ENCODE measurements at regions not wholly inside any gene's neighbourhood (a gene's known extent, or its start where the extent isn't known, plus 50 kb on each side); places are given as distances from the start of the nearest gene placed in this dataset.
A peak's percentile ranks its signal among the peaks of the same experiment; 100 is the strongest.

DNA sequence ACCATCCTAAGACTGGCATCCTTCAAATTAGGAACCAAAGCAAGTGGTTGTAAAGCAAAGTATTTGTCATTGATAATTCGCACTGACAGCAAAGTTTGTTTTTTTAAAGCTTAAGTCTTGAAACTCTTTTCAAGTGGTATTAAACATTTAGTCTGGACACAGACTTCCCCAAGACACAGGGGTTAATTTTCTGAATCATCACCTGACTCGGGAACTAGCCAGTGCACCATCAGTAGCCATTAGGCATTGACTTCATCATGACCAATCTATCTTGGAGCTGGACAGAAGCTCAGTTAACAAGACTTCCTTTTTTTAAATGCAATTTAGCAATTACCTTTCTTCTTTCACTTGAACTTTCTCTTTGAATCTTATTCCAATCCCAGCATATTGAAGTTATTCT lies 210.6 kb downstream of the ZNF365 start:
- no peak for DNase-seq (ENCODE audit: low read depth in 1 of 2, low spot score in 1 of 2)
- no peaks in the 10 kb centered on the region for H3K4me1 ChIP-seq (ENCODE audit: low read depth)
- H3K36me3 ChIP-seq, result no peaks in the 10 kb centered on the region
- TF ChIP-seq, protein P1, sequence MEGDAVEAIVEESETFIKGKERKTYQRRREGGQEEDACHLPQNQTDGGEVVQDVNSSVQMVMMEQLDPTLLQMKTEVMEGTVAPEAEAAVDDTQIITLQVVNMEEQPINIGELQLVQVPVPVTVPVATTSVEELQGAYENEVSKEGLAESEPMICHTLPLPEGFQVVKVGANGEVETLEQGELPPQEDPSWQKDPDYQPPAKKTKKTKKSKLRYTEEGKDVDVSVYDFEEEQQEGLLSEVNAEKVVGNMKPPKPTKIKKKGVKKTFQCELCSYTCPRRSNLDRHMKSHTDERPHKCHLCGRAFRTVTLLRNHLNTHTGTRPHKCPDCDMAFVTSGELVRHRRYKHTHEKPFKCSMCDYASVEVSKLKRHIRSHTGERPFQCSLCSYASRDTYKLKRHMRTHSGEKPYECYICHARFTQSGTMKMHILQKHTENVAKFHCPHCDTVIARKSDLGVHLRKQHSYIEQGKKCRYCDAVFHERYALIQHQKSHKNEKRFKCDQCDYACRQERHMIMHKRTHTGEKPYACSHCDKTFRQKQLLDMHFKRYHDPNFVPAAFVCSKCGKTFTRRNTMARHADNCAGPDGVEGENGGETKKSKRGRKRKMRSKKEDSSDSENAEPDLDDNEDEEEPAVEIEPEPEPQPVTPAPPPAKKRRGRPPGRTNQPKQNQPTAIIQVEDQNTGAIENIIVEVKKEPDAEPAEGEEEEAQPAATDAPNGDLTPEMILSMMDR (IDR thresholded peaks at IDR 0.05; ENCODE audit: low read depth, low read length), result no peak
- no peak overlapping the region for H3K4me3 ChIP-seq
- no peaks in the 10 kb centered on the region for H3K9me3 ChIP-seq (ENCODE audit: low read depth)
- H3K27me3 ChIP-seq, result peaks cover 1% of the 10 kb centered on the region
- no peak overlapping the region for H3K27ac ChIP-seq

DNA sequence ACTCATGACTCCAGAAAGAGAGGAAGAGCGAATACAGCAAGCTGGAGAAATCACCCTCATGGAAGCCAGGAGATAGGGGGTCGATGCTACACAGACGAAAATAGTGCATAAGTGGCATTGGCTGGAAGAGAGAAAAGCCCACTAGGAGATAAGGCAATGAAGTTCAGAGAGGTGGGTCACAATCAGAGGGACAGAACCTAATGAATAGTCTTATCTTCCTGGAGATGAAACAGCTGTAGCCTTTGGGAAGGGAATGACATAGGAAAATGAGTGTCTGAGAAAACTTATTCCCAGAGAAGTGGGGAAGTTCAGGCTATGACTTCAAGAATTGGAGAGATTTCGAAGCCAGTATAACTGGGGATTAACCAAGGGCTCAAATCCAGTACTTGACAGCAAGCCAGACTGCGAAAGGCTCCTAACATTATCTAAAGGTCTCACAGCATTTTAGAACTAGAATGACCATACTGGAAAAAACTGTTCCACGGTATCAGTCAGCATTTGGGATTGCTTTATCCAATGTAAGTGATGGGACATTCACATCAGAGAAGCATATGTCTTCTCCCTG lies 211.1 kb downstream of the ZNF365 start:
- TF ChIP-seq, protein P1 (IDR thresholded peaks at IDR 0.05; ENCODE audit: low read depth, low read length), result no peak
- no peaks in the 10 kb centered on the region for H3K36me3 ChIP-seq
- no peak overlapping the region for H3K4me3 ChIP-seq
- no peak overlapping the region for H3K27ac ChIP-seq
- H3K27me3 ChIP-seq, result peaks cover 5% of the 10 kb centered on the region
- H3K4me1 ChIP-seq (ENCODE audit: low read depth), result no peaks in the 10 kb centered on the region
- H3K9me3 ChIP-seq (ENCODE audit: low read depth), result no peaks in the 10 kb centered on the region
- peak in 1 of 2 donors; percentile 56 for DNase-seq (ENCODE audit: low read depth in 1 of 2, low spot score in 1 of 2)

DNA sequence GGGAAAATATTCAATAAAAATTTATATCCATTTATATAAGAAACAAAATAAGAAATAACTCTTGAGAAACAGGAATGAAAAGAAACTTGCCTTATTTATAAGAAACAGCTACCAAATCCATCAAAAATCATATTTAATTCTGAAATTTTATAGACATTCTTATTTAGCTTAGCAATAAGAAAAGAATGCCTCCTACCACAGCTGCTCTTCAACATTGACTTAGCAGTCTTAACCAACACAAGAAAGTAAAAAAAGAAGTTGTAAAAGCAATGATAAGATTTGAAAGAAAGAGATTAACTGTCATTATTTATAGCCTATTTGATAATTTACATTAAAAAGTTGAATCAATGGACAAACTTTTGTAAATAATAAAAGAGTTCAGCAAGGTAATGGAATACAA lies 212.8 kb downstream of the ZNF365 start:
- DNase-seq (ENCODE audit: low read depth in 1 of 2, low spot score in 1 of 2), result no peak
- Histone ChIP-seq H3K4me3 (no peak overlapping the region), H3K27ac (no peak overlapping the region)

DNA sequence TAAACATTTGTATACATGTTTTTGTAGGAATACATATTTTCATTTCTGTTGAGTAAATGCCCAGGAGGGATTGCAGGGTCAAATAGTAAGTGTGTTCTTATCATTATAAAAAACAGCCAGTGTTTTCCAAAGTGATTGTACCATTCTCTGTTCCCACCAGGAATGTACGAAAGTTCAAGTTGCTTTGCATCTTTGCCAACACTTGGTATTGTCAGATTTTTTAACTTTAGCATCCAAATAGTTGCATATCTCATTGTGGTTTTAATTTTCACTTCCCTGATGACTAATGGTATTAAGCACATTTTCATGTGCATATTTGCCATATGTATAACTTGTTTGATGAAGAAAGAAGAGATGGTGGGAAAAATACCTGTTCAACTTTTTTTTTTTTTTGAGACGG lies 213.9 kb downstream of the ZNF365 start:
- H3K27me3 ChIP-seq, result peaks cover 8% of the 10 kb centered on the region
- DNase-seq (ENCODE audit: low read depth in 1 of 2, low spot score in 1 of 2), result peak in 1 of 2 donors; percentile 2
- no peak overlapping the region for H3K4me3 ChIP-seq
- no peaks in the 10 kb centered on the region for H3K4me1 ChIP-seq (ENCODE audit: low read depth)
- H3K36me3 ChIP-seq, result no peaks in the 10 kb centered on the region
- TF ChIP-seq, protein P1 (IDR thresholded peaks at IDR 0.05; ENCODE audit: low read depth, low read length), result no peak
- no peaks in the 10 kb centered on the region for H3K9me3 ChIP-seq (ENCODE audit: low read depth)
- no peak overlapping the region for H3K27ac ChIP-seq

More for the DNA sequence above, 212.8 kb downstream of the ZNF365 start:
- H3K9me3 ChIP-seq (ENCODE audit: low read depth), result no peaks in the 10 kb centered on the region
- peaks cover 8% of the 10 kb centered on the region for H3K27me3 ChIP-seq
- no peaks in the 10 kb centered on the region for H3K36me3 ChIP-seq
- TF ChIP-seq, protein P1 (IDR thresholded peaks at IDR 0.05; ENCODE audit: low read depth, low read length), result no peak
- no peaks in the 10 kb centered on the region for H3K4me1 ChIP-seq (ENCODE audit: low read depth)

DNA sequence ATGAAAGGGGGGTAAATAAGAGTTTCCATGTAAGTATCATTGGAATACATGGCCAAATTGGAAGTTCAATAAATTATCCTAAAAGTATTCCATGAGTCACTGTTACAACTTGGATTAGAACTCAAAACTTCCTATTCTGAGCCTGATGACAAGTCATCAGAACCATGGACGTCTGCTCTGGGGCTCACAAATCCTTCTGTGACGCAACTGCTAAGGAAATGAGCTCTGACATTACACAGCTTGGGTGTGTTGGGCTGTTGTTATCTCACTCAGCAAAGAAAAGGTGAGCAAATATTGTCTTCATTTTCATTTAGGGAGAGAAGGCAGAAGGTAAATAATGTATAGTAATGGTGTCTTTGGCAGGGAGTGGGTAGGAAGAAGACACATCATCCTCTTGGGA lies 214.8 kb upstream of the ADO start:
- Histone ChIP-seq H3K27ac (no peak overlapping the region), H3K4me3 (no peak overlapping the region), H3K27me3 (peaks cover 8% of the 10 kb centered on the region), H3K9me3 (ENCODE audit: low read depth) (no peaks in the 10 kb centered on the region), H3K36me3 (no peaks in the 10 kb centered on the region), H3K4me1 (ENCODE audit: low read depth) (no peaks in the 10 kb centered on the region)
- peak in 1 of 2 donors; percentile 50 for DNase-seq (ENCODE audit: low read depth in 1 of 2, low spot score in 1 of 2)
- TF ChIP-seq, protein P1 (IDR thresholded peaks at IDR 0.05; ENCODE audit: low read depth, low read length), result no peak
